ENCODE measurements at regions not wholly inside any gene's neighbourhood (a gene's known extent, or its start where the extent isn't known, plus 50 kb on each side); places are given as distances from the start of the nearest gene placed in this dataset.

GRCh38 chr4:11609751-11610150 is 181.1 kb upstream of the HS3ST1 start:
- TF ChIP-seq USF2 (IDR thresholded peaks at IDR 0.05; ENCODE audit: low read depth, low read length) (no peak), CTCF (conservative IDR thresholded peaks at IDR 0.05; ENCODE audit: low read depth, low read length) (no peak), SMC3 (IDR thresholded peaks at IDR 0.05; ENCODE audit: low read depth, low read length) (no peak), RAD21 (IDR thresholded peaks at IDR 0.05; ENCODE audit: low read length) (no peak), RCOR1 (IDR thresholded peaks at IDR 0.05; ENCODE audit: insufficient replicate concordance, low read length) (no peak), POLR2A (IDR thresholded peaks at IDR 0.05; ENCODE audit: low read depth, low read length) (no peak), NFE2L2 (IDR thresholded peaks at IDR 0.05; ENCODE audit: low read depth, low read length) (no peak), MAFK (IDR thresholded peaks at IDR 0.05; ENCODE audit: low read depth, low read length) (no peak)
